Astrocyte of the spinal cord (primary cell): ENCODE measurements at regions not wholly inside any gene's neighbourhood (a gene's known extent, or its start where the extent isn't known, plus 50 kb on each side); places are given as distances from the start of the nearest gene placed in this dataset.
"Not testable (repeated sequence)": the region's sequence is repeated elsewhere in the genome, so short reads cannot be mapped to it uniquely, and the experiment has no call there.

ENCODE experiments used
- DNase-seq: peaks from one replicate; pipeline ENCODE4 v3.0.0; 2011; ENCODE audit warnings: low read depth, low spot score
- H3K4me3 ChIP-seq: 2 replicates; pipeline ENCODE4 v1.5.1; 2011; ENCODE audit warnings: low read depth, mild to moderate bottlenecking, low read length, moderate library complexity
- CTCF ChIP-seq: IDR thresholded peaks from 2 replicates; pipeline ENCODE4 v1.5.1; 2012; ENCODE audit warnings: low read depth, mild to moderate bottlenecking, low read length, inconsistent platforms
- in situ Hi-C: cut with HindIII; loops from 2 replicates; pipeline ENCODE4 v1.10.0; 2017; ENCODE audit warnings: low sequenced_read_pairs

DNA sequence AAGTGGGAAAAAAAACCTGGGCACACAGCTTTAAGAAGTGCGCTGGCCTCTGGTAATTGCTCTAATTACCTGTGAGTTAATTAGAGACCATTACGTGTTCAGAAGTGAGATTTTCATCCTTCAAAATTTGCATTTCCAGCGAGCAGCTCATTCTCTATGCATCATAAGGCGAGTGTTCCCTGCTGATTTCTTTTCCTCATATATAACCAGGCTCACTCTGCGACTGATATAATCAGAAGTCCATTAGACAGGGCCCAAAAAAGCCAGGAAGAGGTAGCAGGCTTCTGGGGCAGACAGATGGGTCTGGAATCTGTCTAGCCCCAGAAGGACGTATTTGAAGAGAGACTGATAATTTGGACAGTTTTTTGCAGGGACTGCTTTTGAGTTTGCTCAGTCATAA, 158.7 kb downstream of the MTHFS start:
- no peak overlapping the region for H3K4me3 ChIP-seq
- in situ Hi-C loops = no loop called here
- no peak for DNase-seq
- TF ChIP-seq CTCF = no peak

DNA sequence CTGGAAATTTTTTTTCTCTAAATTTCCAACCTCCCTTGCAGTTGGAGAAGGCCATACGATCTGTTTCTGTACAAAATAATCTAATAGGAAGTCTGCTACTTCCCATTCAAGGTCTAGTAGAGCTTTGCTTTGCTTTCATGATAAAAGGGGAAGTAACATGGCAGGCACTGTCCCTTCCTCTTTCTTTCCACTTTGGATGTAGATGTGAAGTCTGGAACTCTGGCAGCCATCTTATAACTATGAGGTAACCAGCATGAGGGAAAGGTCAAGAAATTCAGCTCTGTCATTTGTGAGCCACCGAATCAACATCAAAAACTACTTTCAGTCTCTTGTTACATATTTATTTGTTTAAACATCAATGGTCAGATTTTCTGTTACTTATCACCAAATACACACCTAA, 156.3 kb downstream of the MTHFS start:
- in situ Hi-C loops = no loop called here
- no peak for TF ChIP-seq CTCF
- no peak overlapping the region for H3K4me3 ChIP-seq
- no peak for DNase-seq

- in situ Hi-C loops = no loop called here
- DNase-seq = no peak
- no peak overlapping the region for H3K4me3 ChIP-seq
- TF ChIP-seq CTCF = no peak
Observed at GRCh38 chr15:79743032-79743431, 153.8 kb downstream of the MTHFS start.

- peak; percentile 2 for DNase-seq
- in situ Hi-C loops, H3K4me3 ChIP-seq: not testable (repeated sequence)
Observed at GRCh38 chr15:79744485-79744884, 152.3 kb downstream of the MTHFS start.

GRCh38 chr15:79756365-79756764, 140.4 kb downstream of the MTHFS start:
- H3K4me3 ChIP-seq = no peak overlapping the region
- TF ChIP-seq CTCF = no peak
- DNase-seq = no peak
- in situ Hi-C loops = no loop called here

- in situ Hi-C loops = no loop called here
- no peak for DNase-seq
- H3K4me3 ChIP-seq = no peak overlapping the region
- TF ChIP-seq CTCF = no peak
Observed at GRCh38 chr15:79765081-79765480, 131.7 kb downstream of the MTHFS start.

DNA sequence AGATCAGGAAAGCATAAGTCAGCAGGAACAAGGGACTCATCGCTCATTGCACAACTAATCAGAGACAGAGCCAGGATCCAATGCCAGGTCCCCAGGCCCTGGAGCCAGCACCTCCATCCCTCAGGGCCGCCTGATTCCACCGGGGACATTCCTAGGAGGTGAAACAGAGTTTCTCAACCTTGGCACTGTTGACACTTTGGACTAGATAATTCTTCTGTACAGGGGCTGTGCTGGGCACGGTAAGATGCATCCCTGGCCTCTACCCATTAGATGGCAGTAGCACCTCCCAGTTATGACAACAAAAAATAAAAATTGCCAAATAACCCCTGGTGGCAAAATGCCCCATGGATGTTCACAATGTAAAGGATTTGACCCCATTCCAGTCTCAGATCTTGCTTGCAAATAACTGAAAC, 127.7 kb downstream of the MTHFS start:
- peak; percentile 3 for TF ChIP-seq CTCF
- no peak for DNase-seq
- in situ Hi-C loops = no loop called here
- no peak overlapping the region for H3K4me3 ChIP-seq
